Keratinocyte (primary cell): ENCODE measurements at regions not wholly inside any gene's neighbourhood (a gene's known extent, or its start where the extent isn't known, plus 50 kb on each side); places are given as distances from the start of the nearest gene placed in this dataset.

Experiments used
- DNase-seq: peaks from one replicate; pipeline ENCODE4 v3.0.0-alpha.2; 2011; ENCODE audit warnings: low read depth, missing footprints, low spot score
- FAIRE-seq: peaks from 2 replicates; lab custom pipeline; 2011; peaks lifted over from hg19 to GRCh38; lab: Jason Lieb, UNC
- H2AFZ ChIP-seq: 2 replicates; pipeline ENCODE4 v1.6.0; 2012; ENCODE audit warnings: low read length, control low read depth, inconsistent platforms; ENCODE audit not compliant: control insufficient read depth
- H3K27ac ChIP-seq: 2 replicates; pipeline ENCODE4 v1.5.1; 2011; ENCODE audit warnings: low read length; ENCODE audit not compliant: control insufficient read depth, insufficient read depth
- H3K27me3 ChIP-seq: 3 replicates; pipeline ENCODE4 v1.6.0; 2011; ENCODE audit warnings: low read length; ENCODE audit not compliant: control insufficient read depth, insufficient read depth; ENCODE audit errors: extremely low read depth
- H3K36me3 ChIP-seq, 2 experiments: 2 replicates in 1 of 2; 3 replicates in 1 of 2; pipeline ENCODE4 v1.5.1; 2011; ENCODE audit warnings: low read length in 2 of 2, mild to moderate bottlenecking in 1 of 2; ENCODE audit not compliant: control insufficient read depth in 2 of 2, insufficient read depth in 2 of 2; ENCODE audit errors: extremely low read depth in 1 of 2
- H3K4me1 ChIP-seq: 3 replicates; pipeline ENCODE4 v1.5.1; 2011; ENCODE audit warnings: low read length; ENCODE audit not compliant: control insufficient read depth, insufficient read depth; ENCODE audit errors: extremely low read depth
- H3K4me2 ChIP-seq: 3 replicates; pipeline ENCODE4 v1.6.0; 2011; ENCODE audit warnings: low read depth, low read length; ENCODE audit not compliant: control insufficient read depth, insufficient read depth; ENCODE audit errors: extremely low read depth
- H3K4me3 ChIP-seq, 3 experiments: fragments of 200-600 bp in 1 of 3; sonication (generic) in 1 of 3; 2 replicates in 2 of 3; 3 replicates in 1 of 3; pipeline ENCODE4 v1.5.1; 2011 to 2016; ENCODE audit warnings: low read length in 3 of 3, mild to moderate bottlenecking in 3 of 3, control low read depth in 2 of 3, inconsistent platforms in 1 of 3, low read depth in 1 of 3, mixed read lengths in 1 of 3, mixed run types in 1 of 3, moderate library complexity in 1 of 3; ENCODE audit not compliant: control insufficient read depth in 2 of 3, insufficient read depth in 2 of 3; ENCODE audit errors: extremely low read depth in 1 of 3
- H3K79me2 ChIP-seq: 2 replicates; pipeline ENCODE4 v1.6.0; 2012; ENCODE audit warnings: low read length; ENCODE audit not compliant: control insufficient read depth, insufficient read depth
- H3K9ac ChIP-seq: 3 replicates; pipeline ENCODE4 v1.6.0; 2011; ENCODE audit warnings: low read length; ENCODE audit not compliant: control insufficient read depth, insufficient read depth; ENCODE audit errors: extremely low read depth
- H3K9me1 ChIP-seq: 3 replicates; pipeline ENCODE4 v1.6.0; 2011; ENCODE audit warnings: low read length; ENCODE audit not compliant: control insufficient read depth, insufficient read depth; ENCODE audit errors: extremely low read depth
- H3K9me3 ChIP-seq: 2 replicates; pipeline ENCODE4 v1.5.1; 2012; ENCODE audit warnings: low read depth, low read length; ENCODE audit not compliant: control insufficient read depth
- H4K20me1 ChIP-seq: 3 replicates; pipeline ENCODE4 v1.6.0; 2011; ENCODE audit warnings: low read length; ENCODE audit not compliant: control insufficient read depth, insufficient read depth; ENCODE audit errors: extremely low read depth
- EZH2 ChIP-seq: IDR thresholded peaks from one replicate; pipeline ENCODE4 v1.6.1; 2012; ENCODE audit warnings: inconsistent platforms, mild to moderate bottlenecking, low read length, moderate library complexity
- dilution Hi-C: fragments of 300-500 bp; cut with MboI; formaldehyde crosslinking; loops from one replicate; pipeline ENCODE4 v1.7.0; 2020; ENCODE audit warnings: low sequenced_read_pairs; ENCODE audit not compliant: extremely low pct_ligation_motif_present
- TF ChIP-seq, protein P1 (sequence below), 3 experiments: IDR thresholded peaks in 1 of 3; conservative IDR thresholded peaks in 1 of 3; optimal IDR thresholded peaks in 1 of 3; 2 replicates in 2 of 3; 3 replicates in 1 of 3; pipeline versions ENCODE3 to v1.5.1; 2011; ENCODE audit warnings: low read length in 3 of 3, mild to moderate bottlenecking in 3 of 3, moderate library complexity in 2 of 3, control low read depth in 1 of 3, inconsistent platforms in 1 of 3; ENCODE audit not compliant: insufficient read depth in 2 of 3; ENCODE audit errors: extremely low read depth in 1 of 3

DNA sequence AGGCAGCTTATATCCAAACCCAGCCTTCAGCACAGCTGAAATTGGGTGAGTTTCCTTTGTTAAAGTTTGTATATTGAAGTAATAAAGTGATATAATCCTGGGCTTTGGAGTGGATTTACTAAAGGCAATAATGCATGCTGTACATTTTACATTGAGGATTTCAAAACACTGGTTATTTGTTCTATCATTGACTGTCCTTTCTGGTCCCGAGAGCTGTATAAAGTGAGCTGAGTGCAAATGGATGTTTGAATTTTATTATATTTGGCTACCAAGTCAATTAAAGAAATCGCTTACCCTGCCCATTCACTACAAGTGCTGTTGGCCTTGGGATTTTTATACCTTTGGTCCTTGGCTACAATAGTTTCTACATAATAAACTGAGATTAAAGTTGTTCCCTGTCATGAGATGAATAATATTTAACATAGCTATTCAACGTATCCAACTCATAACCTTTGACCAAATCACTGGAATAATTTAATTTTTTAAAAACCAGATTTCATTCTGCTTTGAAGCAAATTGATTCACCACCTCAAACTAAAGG is 207.9 kb downstream of the KLF5 start:
- Histone ChIP-seq H3K4me2 (no peak overlapping the region), H3K27me3 (no peaks in the 10 kb centered on the region), H3K79me2 (no peaks in the 10 kb centered on the region), H3K4me3 (no peak overlapping the region), H3K27ac (no peak overlapping the region), H3K4me1 (peaks cover 23% of the 10 kb centered on the region), H4K20me1 (no peaks in the 10 kb centered on the region), H3K9me1 (no peaks in the 10 kb centered on the region), H2AFZ (no peak overlapping the region), H3K9ac (no peak overlapping the region), H3K36me3 (no peaks in the 10 kb centered on the region), H3K9me3 (no peaks in the 10 kb centered on the region)
- TF ChIP-seq, protein P1, sequence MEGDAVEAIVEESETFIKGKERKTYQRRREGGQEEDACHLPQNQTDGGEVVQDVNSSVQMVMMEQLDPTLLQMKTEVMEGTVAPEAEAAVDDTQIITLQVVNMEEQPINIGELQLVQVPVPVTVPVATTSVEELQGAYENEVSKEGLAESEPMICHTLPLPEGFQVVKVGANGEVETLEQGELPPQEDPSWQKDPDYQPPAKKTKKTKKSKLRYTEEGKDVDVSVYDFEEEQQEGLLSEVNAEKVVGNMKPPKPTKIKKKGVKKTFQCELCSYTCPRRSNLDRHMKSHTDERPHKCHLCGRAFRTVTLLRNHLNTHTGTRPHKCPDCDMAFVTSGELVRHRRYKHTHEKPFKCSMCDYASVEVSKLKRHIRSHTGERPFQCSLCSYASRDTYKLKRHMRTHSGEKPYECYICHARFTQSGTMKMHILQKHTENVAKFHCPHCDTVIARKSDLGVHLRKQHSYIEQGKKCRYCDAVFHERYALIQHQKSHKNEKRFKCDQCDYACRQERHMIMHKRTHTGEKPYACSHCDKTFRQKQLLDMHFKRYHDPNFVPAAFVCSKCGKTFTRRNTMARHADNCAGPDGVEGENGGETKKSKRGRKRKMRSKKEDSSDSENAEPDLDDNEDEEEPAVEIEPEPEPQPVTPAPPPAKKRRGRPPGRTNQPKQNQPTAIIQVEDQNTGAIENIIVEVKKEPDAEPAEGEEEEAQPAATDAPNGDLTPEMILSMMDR (optimal IDR thresholded peaks at IDR 0.05 in 1 of 3, IDR thresholded peaks at IDR 0.05 in 1 of 3, conservative IDR thresholded peaks at IDR 0.05 in 1 of 3; ENCODE audit: extremely low read depth in 1 of 3, insufficient read depth in 2 of 3, low read length in 3 of 3): no peak
- TF ChIP-seq EZH2: no peak
- DNase-seq (no peak), FAIRE-seq (no peak)
- dilution Hi-C loops: no loop called here

DNA sequence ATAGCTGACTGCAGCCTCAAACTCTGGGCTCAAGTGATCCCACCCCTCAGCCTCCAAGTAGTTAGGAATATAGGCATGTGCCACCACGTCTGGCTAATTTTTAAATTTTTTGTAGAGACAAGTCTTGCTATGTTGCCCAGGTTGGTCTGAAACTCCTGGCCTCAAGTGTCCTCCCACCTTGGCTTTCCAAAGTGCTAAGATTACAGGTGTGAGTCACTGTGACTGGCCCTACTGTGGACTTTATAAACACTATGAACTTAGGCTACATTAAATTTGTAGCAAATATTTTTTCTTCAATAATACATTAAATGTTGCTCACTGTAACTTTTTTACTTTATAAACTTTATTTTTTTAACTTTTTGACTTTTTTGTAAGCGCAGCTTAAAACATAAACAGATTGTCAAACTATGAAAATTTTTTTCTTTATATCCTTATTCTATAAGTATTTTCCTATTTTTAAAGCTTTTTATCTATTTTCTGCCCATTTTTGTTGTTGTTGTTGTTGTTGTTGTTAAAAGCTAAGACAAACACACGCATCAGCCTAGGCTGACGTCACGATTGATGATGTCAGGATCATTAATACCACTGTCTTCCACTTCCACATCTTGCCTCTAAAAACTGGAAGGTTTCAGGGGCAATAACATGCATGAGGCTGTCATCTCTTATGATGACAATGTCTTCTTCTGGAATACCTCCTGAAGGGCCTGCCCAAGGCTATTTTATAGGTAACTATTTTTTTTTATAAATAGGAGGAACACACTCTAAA is 204.2 kb downstream of the KLF5 start:
- no peaks in the 10 kb centered on the region for H3K27me3 ChIP-seq
- H3K9ac ChIP-seq: no peak overlapping the region
- TF ChIP-seq, protein P1 (optimal IDR thresholded peaks at IDR 0.05 in 1 of 3, IDR thresholded peaks at IDR 0.05 in 1 of 3, conservative IDR thresholded peaks at IDR 0.05 in 1 of 3; ENCODE audit: extremely low read depth in 1 of 3, insufficient read depth in 2 of 3, low read length in 3 of 3): no peak
- no peak for TF ChIP-seq EZH2
- H3K27ac ChIP-seq: peak overlapping the region; percentile 89
- H3K4me1 ChIP-seq: peaks cover 25% of the 10 kb centered on the region
- dilution Hi-C loops: no loop called here
- FAIRE-seq: no peak
- H2AFZ ChIP-seq: no peak overlapping the region
- no peak for DNase-seq
- no peaks in the 10 kb centered on the region for H3K9me3 ChIP-seq
- H3K9me1 ChIP-seq: no peaks in the 10 kb centered on the region
- H3K4me3 ChIP-seq: no peak overlapping the region
- H4K20me1 ChIP-seq: no peaks in the 10 kb centered on the region
- H3K4me2 ChIP-seq: no peak overlapping the region
- H3K36me3 ChIP-seq: no peaks in the 10 kb centered on the region
- H3K79me2 ChIP-seq: no peaks in the 10 kb centered on the region
